ENCODE measurements at regions not wholly inside any gene's neighbourhood (a gene's known extent, or its start where the extent isn't known, plus 50 kb on each side); places are given as distances from the start of the nearest gene placed in this dataset.
"Not testable (repeated sequence)": the region's sequence is repeated elsewhere in the genome, so short reads cannot be mapped to it uniquely, and the experiment has no call there.

DNA sequence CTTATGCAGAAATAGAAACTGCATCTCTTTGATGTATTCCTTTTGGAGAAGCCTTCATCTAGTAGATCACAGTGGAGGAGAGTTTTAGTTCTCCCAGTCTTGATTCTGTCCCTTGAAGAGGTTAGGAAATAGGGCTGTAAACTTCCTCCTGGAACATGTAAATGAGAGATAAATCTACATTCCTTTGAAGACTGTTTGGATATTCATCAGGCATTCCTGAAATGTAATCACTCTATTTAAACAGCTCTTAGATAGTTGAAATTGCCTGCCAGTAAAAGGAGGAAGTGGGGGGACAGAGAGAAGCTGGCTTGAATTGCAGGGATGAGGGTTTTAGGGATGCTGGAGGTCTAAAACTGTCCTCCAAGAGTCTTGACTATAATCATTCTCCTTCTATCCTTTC lies 254.3 kb upstream of the LRRC3B start:
- no peak for DNase-seq (ENCODE audit: low read depth)

DNA sequence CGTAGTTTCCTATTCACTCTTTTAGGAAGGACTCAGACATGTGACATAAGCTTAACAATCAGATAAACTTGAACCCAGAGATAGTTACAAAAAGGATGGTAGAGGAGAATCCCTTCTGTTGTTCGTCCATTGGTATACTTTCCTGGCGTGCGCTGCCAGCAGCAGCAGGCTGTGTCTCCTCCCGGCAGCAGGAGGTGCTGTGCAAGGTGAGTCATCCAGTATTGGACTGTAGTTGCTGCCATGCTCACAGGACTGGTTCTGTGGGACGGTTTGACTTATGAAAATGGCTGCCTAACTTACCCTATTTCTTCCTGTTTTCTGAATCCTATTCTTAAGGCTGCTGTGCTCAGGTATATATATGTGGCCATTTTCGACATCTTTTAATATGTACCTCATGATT lies 253.4 kb upstream of the LRRC3B start:
- no peak for DNase-seq (ENCODE audit: low read depth)

DNA sequence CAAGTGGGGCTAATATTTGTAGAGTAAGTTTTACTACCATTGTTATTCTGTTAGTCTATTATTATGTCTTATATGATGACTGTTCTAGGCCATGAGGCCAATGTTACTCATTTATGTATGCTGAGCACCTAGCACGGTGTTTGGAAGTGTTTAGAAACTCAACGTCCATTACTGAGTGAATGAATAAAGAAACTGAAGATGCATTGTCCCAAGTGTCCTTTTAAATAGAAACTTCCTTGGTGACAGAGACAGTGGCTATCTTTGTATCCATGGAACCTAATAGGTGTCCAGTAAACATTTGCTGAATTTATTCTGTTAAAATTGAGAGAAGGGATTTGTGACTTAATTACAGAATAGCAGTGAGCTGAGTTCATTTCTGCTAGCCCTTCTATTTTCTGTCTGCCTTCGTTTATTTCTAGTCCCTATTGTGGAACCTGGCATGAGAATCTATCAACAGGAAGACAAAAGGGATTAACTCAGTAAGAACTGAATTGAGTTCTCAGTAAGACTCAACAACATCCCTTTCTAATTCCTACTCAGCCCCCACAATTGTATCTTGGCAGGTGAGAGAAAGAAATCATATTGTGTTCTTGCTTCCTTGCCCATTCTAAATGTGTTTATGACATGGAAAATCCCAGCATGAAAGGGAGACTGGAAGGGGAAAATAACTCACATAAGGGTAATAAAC lies 246.6 kb upstream of the LRRC3B start:
- DNase-seq (ENCODE audit: low read depth): no peak

DNA sequence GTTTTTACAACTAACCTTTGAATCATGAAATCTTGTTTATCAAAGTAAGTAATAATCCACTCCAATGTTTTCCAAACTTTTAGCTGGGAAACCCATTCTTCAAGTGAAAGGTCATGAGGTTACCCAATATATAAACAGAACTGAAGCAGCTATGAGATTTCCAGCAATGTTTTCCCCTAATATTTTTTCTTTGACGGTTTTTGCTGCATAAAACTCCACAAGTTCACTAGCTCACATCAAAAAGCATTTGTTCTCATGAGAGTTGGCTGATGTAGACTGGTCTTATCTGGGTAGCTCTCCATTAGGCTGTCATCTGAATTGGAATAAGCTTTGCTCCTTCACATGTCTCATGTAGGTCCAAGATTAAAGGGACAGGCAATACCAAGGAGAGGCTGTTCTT lies 241.2 kb upstream of the LRRC3B start:
- DNase-seq (ENCODE audit: low read depth): no peak

DNA sequence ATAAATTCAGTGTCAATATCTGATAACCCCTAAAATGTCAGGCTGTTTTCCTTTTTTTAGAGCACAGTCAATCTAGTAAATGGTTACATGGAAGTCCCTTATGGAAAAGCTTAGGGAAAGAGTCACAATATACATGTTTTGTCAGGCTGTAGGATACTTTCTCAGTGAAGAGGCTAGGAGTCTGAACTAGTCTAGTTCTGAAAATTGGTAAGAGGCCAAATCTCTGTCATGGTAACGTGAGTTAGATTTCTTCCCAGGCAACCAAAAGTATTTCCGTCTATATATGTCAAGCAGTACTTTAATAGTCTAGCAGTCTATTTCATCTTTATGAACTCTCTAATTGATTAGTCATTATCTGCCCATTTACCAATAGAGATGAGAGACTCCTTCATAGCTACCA lies 215.9 kb upstream of the LRRC3B start:
- no peak for DNase-seq (ENCODE audit: low read depth)

DNA sequence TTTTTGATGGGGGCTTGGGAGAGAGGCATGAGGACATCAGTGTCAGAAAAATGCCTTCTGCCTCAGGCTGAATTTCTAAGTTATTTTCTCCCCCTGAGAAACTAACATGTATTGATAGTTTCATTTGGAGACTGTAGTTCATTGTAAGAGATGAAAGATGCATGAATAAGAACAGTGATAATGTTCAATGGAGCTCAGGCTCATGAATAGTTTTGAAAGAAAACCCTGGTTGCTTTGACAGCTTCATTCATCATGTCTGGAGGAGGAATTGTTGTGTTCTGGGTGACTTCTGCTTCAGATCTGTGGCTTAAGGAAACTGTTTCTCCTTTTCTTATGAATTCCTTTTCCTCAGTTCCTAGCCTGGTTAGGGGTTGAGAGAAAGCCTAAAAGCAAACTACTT lies 204.0 kb upstream of the LRRC3B start:
- DNase-seq (ENCODE audit: low read depth): no peak

DNA sequence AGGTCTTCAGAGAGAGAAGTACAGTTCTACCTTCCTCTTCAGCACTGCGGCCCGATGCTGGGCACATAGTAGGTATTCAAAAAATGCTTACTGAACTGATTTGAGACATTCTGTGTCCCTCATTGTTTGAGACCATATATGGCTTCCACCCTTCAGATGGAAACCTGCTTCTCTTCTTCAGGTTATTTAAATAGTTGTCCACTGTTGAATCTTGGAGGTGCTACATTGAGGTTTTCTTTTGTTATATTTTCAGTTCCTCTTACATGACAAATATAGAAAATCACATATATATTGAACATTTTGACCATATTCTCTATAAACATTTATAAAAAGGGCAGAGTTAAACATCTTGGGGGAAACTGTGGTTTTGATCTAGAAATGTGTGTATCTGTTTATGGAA lies 200.2 kb upstream of the LRRC3B start:
- DNase-seq (ENCODE audit: low read depth): no peak

DNA sequence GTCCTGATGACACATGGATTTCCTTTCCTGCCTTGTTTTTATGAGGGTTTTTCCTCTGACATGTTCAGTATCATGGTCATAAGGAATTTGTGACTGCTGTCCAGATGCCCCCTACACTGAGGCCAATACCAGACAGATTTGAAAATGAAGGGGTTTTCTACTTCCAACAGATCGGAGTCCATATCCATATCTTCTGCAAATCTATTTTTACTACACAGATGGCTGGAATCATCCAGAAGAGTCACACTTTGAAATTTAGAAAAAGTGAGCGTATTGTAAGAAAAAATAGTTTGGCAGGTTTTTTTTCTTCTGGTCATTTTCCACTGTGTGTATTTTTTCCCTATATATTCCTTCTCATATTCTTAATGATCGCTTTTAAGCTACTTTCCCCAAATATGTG lies 197.5 kb upstream of the LRRC3B start:
- no peak for DNase-seq (ENCODE audit: low read depth)

DNA sequence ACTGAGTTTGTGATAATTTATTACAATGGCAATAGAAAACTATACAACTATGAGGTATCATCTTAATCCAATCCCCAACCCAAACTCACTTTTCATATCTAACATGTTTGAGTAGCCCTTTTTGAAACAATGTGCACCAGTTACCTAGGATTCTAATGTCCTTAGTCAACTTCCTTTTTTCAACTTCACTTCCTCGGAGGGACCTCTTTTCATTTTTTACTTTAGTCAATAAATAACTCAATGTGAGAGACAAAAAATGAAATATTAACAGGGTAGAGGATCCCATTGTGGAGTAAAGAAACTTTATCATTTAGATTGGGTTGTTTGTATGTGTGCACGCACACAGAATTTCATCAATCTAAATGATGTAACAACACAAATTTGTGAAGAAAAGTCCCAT lies 193.6 kb upstream of the LRRC3B start:
- DNase-seq (ENCODE audit: low read depth): no peak

DNA sequence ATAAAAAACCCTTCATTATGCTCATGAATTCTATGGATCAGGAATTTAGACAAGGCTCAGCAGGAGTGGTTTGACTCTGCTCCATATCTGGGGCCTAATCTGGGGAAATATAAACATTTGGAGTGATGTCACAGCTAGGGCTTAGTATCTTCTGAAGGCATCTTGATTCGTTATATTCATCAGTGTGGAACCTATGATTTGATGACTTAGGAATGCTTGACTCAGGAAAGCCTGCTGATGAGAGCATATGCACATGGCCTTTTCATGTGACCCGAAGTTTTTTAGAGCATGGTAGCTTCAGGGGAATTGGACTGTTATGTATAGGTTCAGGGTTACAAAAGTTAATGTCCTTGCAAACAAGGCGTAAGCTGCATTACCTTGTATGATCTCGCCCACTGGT lies 184.9 kb upstream of the LRRC3B start:
- peak; percentile 73 for DNase-seq (ENCODE audit: low read depth)

DNA sequence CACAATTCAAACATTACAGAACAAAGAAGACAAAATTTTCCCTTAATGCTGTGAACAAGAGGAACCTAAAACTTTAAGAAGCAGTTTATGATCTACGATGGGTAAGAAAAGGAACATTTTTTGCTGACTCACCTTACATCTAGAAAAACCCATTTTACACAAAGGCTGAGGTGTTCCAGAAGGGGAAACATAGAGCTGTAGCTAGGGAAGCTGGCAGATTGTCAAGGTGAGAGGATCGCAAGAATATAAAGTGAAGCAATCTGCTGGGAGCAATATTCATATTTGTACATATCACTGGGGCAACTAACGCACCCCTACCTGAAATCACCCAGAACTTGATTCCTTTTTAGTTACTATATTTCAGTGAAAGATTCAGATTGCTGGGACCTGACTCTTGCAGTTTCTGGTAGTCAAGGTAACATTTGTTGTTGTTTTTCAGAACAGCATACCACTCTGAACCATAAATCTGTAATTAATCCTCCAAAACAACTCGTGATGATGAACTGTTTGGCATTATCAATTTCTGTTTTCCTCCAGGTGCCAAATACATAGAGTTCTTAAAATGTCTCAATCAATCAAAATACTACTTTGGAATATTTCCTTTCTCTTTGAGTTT lies 184.1 kb upstream of the LRRC3B start:
- peak; percentile 11 for DNase-seq (ENCODE audit: low read depth)

DNA sequence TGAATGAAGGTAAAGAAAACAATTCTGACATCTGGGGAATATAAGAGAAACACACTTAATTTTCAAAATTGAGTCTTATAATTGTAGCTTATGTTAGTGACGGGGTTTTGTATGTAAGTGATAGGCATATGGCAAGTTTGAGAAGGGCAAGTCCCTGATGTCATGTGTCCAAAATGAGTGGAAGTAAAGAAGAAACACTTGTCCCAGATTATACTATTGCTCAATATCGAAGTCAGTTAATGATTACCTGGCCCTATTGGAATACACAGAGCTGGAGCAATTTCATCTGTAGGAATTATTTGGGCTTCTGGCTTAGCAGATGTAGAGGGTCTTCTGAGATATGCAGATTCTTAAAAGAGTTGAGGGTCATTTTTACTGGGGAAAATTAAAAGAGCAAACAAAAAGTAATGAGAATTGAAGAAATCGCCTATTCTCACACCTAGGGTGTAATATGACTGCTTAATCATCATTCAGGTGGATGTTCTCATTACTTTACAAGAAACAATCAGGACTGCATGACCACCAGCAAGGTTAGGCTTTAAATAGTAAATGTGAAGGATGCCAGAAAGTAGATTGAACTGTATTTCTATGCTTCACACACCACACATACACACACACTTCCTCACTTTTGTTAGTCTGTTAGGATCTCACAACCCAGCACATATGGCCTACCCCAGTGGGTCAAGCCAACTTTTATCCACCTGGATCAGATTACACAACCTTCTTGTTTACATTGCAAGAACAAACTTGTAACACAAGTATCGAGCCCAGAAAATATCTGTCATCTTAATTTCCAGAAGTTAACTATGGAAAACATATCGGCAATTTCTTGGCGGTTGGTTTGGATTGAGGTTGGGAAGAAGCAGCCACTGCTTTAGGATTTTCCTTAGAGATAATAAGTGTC lies 183.3 kb upstream of the LRRC3B start:
- no peak for DNase-seq (ENCODE audit: low read depth)

DNA sequence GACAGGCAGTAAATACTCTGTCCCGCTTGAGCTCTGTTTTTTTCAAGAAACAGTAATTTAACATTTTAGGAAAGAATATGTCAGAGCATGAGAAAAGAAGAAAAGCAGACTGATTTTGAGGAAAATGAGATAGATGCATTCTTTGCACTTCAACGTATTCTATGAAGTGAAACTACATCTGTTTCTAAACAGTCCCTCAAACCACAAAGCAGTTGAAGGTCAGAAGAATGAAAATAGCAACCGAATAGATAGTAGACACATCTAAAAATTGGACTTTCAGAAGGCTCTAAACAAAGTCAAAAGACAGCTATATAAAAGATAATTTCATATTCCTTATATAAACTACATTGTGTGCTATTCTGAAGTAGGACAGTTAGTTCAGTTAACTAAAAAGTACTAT lies 172.6 kb upstream of the LRRC3B start:
- DNase-seq (ENCODE audit: low read depth): no peak

DNA sequence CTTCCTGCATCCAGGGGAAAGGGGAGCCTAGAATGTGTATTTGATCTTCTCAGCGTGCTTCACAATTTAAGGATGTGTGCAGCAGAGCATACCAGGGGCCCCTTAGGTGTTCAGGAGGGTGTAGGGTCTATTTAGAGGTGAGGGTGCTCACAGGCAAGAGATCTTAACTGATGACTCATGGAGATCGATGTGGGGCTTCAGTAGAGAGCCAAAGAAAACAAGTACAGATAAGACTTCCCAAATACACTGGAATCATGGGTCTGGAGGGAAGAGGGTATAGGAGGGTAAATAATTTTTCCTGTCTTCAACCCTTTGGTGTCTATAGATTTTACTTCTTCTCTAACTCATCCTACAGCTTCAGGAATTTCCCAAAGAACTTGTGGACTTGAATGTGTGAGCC lies 170.2 kb upstream of the LRRC3B start:
- DNase-seq (ENCODE audit: low read depth): no peak

DNA sequence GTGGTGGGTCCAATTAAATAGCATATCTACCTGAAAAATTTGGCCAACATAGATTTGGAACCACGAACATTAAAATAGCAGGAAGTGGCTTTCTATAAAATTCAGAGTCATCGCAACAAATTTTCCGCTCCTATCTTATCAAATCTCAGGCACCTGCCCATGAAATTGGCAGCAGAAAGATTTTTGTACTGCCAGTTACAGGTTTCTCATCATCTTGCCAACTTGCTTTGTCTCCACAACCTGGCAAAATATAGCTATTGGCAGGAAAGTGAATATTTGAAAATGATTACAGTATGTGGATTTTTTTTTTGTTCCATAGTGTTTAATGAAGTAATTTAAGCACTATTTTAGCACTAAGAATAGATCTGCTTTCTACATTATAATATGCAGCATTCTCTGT lies 161.6 kb upstream of the LRRC3B start:
- no peak for DNase-seq (ENCODE audit: low read depth)

DNA sequence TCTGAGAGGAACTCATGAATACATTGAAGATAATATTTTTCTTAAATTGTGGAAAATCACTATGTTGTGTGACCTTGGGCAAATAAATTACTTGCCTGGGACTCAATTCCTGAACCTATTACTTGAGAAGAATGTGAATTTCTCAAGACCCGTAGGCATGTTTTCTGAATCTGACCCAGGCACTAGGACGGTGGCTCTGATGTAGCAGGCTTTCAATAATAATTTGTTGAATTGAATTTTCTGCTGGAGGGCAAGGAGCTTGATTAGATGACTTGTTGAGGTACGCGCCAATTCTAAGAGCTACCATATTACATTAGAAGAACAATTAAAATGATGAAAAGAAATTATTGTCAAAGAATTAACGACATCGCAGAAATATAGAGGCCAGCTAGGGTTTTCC lies 150.2 kb upstream of the LRRC3B start:
- no peak for DNase-seq (ENCODE audit: low read depth)

DNA sequence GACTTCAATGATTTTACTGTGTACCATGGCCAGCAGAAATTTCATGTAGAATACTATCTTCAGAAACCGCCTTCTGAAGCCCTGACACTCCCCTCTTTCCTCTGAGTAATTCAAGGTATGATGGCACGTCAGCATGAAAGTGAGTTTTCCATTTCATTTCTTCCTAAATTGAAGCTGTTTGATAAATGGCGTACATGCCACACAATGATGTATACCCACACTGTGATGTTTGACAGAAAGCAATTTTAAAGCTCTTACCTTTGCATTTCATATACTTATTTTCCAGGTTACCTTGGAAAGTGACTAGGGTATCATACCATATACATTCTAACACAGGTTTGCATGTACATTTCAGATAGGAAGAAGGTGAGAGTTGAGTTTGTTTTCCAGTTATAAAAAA lies 147.9 kb upstream of the LRRC3B start:
- no peak for DNase-seq (ENCODE audit: low read depth)

DNA sequence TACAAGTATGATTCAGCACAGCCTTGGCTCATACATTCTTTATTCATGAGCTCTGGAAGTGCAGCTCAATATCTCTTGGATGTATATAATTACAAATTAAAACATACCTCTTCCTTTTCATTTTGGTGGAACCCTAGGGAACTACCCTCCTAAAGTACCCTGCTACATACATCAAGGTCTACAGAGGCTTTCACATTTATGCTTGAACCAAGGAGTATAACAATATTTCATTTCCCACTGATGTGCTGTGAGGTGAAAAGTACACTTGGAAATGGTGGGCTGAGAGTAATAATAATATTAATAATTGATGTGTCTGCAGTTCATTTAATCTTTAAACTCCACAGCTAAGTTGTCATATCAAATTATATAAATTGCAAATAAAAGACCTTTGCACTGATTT lies 142.2 kb upstream of the LRRC3B start:
- DNase-seq (ENCODE audit: low read depth): no peak

DNA sequence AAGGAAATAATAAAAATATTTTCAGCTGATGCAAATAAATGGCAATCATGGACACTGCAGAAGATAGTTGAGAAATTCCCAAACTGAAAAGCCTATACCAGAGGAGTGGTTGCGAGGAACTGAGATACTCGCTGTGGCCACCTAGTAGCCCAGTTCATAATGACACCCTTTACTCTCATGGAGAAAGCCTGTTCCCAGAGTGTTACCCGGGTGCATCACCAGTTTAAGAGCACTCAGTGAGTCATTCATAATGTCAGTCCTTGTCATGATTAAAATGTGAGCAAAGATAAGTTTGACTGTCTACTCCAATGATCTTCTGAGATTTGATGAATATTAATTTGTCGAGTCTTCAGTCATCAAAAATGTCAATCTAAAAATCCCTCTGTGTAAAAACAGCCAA lies 138.4 kb upstream of the LRRC3B start:
- DNase-seq (ENCODE audit: low read depth): peak; percentile 0

DNA sequence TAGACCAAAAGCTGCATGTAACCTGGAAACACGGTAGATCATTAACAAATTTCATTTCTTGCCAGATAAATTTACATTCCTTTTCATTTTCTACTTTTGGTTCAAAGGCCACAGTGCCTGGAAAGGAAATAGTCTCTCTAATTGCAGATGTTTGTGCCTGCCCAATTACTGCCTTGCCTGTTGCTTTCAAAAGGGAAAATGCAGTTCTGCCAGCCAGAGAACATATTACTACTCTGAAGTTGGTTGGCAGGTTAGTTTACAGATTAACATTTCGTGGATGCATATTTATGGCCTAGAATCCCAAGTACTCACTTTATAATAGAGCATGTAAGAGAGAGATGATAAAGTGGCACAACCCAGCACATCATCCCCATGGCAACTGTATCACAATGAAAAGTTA lies 124.3 kb upstream of the LRRC3B start:
- no peak for DNase-seq (ENCODE audit: low read depth)

DNA sequence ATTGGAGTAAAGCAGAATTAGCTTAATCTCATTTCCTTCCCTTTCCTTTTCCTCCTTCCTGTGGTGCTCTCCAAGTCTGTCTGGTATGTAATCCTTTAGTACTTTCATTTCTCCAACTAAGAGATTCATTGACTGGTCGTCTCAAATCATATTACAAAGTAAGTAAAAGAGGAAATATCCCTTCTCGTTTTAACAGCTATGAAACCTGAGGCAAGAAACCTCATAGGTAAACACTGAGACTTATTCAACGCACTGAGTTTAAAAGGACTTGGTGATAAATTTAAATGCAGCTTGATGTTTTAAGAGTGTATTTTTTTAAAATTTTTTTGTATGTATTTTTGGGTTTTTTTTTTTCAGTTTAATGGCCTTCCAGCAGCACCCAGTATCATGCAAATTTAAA lies 117.2 kb upstream of the LRRC3B start:
- no peak for DNase-seq (ENCODE audit: low read depth)

DNA sequence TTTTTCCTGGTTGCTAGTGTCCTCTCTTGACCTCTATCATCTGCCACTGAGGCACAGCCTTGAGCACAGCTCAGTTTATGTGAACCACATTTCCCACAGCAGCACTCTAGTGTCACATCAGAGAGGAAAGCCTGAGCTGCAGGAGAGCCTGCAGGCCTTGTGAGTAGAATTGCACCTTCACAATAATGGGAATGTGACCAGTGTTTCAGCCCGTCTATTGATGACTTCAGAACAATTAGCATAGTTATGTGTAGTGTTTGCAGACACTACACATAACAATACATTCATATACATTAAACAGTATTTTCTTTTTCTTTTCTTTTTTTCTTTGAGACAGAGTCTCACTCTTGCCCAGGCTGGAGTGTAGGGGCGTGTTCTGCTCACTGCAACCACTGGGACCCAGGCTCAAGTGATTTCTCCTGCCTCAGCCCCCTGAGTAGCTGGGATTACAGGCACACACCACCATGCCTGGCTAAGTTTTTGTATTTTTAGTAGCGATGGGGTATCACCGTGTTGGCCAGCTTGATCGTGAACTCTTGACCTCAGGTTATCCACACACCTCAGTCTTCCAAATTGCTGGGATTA lies 108.0 kb upstream of the LRRC3B start:
- DNase-seq (ENCODE audit: low read depth): not testable (repeated sequence)

DNA sequence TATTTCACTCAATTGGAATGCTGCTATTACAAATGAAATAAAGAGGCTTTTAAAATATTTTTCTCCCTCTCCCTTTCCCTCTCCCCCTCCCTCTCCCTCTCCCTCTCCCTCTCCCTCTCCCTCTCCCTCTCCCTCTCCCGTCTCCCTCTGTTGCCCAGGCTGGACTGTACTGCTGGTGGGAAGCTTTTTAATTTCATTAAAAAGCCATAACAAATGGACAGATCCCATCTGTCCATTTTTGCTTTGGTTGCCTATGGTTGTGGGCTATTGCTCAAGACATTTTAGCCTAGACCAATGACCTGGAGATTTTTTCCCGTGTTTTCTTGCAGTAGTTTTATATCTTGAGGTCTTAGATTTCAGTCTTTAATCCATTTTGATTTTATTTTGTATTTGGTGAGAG lies 107.2 kb upstream of the LRRC3B start:
- DNase-seq (ENCODE audit: low read depth): no peak
